ENCODE measurements at regions not wholly inside any gene's neighbourhood (a gene's known extent, or its start where the extent isn't known, plus 50 kb on each side); places are given as distances from the start of the nearest gene placed in this dataset.

GRCh38 chr2:138964418-138964817 is 184.2 kb upstream of the NXPH2 start:
- Histone ChIP-seq H3K4me1 (ENCODE audit: control insufficient read depth, insufficient read depth, low read length) (no peaks in the 10 kb centered on the region), H3K27ac (ENCODE audit: extremely low read depth, low read depth, low read length) (no peak overlapping the region), H3K36me3 (ENCODE audit: control insufficient read depth in 2 of 2, insufficient read depth in 1 of 2, low read length in 2 of 2) (no peaks in the 10 kb centered on the region), H3K9me3 (ENCODE audit: control insufficient read depth, insufficient read depth, low read depth, low read length) (no peaks in the 10 kb centered on the region), H3K4me3 (ENCODE audit: low read depth, low read length) (no peak overlapping the region)
- POLR2A ChIA-PET, result interaction anchor here (0.7 kb wide), 1 partner anchor 193 kb away, joined by 5 read pairs; no protein-coding TSS in a partner anchor
- CTCF ChIA-PET, result no interaction called here
- TF ChIP-seq ZNF280D (tag by site-specific recombination; IDR thresholded peaks at IDR 0.05) (no peak), EGR2 (tag by site-specific recombination; IDR thresholded peaks at IDR 0.05; ENCODE audit: low read depth) (no peak), SALL2 (tag by site-specific recombination; IDR thresholded peaks at IDR 0.05; ENCODE audit: borderline replicate concordance) (no peak), ZBTB48 (tag by site-specific recombination; IDR thresholded peaks at IDR 0.05) (no peak), HOXC10 (CRISPR knock-in tag; IDR thresholded peaks at IDR 0.05) (no peak), ELK4 (IDR thresholded peaks at IDR 0.05; ENCODE audit: borderline replicate concordance, low read depth, low read length) (no peak), ZSCAN18 (tag by site-specific recombination; IDR thresholded peaks at IDR 0.05) (no peak), BCL11A (tag by site-specific recombination; IDR thresholded peaks at IDR 0.05; ENCODE audit: low read depth) (no peak), ZBTB1 (tag by site-specific recombination; IDR thresholded peaks at IDR 0.05) (no peak), KLF17 (tag by site-specific recombination; IDR thresholded peaks at IDR 0.05) (no peak), ZNF174 (tag by site-specific recombination; IDR thresholded peaks at IDR 0.05) (no peak)

GRCh38 chr2:138962686-138963085 is 182.5 kb upstream of the NXPH2 start:
- H3K36me3 ChIP-seq (ENCODE audit: control insufficient read depth in 2 of 2, insufficient read depth in 1 of 2, low read length in 2 of 2), result no peaks in the 10 kb centered on the region
- no peaks in the 10 kb centered on the region for H3K4me1 ChIP-seq (ENCODE audit: control insufficient read depth, insufficient read depth, low read length)
- CTCF ChIA-PET, result no interaction called here
- no peak overlapping the region for H3K4me3 ChIP-seq (ENCODE audit: low read depth, low read length)
- POLR2A ChIA-PET, result no interaction called here
- TF ChIP-seq ZNF223 (tag by site-specific recombination; IDR thresholded peaks at IDR 0.05) (no peak), BCL11B (tag by site-specific recombination; IDR thresholded peaks at IDR 0.05; ENCODE audit: low read depth) (no peak), KLF8 (tag by site-specific recombination; IDR thresholded peaks at IDR 0.05) (no peak), ZNF311 (tag by site-specific recombination; IDR thresholded peaks at IDR 0.05; ENCODE audit: borderline replicate concordance) (no peak), ZNF488 (tag by site-specific recombination; IDR thresholded peaks at IDR 0.05) (no peak), ZNF747 (tag by site-specific recombination; IDR thresholded peaks at IDR 0.05) (no peak), ZBTB44 (tag by site-specific recombination; IDR thresholded peaks at IDR 0.05) (no peak), KLF10 (tag by site-specific recombination; IDR thresholded peaks at IDR 0.05) (no peak), SP2 (tag by site-specific recombination; IDR thresholded peaks at IDR 0.05) (no peak), BCL11A (tag by site-specific recombination; IDR thresholded peaks at IDR 0.05; ENCODE audit: low read depth) (no peak), ZNF555 (tag by site-specific recombination; conservative IDR thresholded peaks at IDR 0.05) (no peak), ZNF394 (tag by site-specific recombination; IDR thresholded peaks at IDR 0.05; ENCODE audit: borderline replicate concordance) (no peak), ZNF132 (tag by site-specific recombination; IDR thresholded peaks at IDR 0.05; ENCODE audit: borderline replicate concordance) (no peak), SP3 (tag by site-specific recombination; IDR thresholded peaks at IDR 0.05) (no peak), ZNF521 (tag by site-specific recombination; IDR thresholded peaks at IDR 0.05) (no peak)
- H3K9me3 ChIP-seq (ENCODE audit: control insufficient read depth, insufficient read depth, low read depth, low read length), result no peaks in the 10 kb centered on the region
- H3K27ac ChIP-seq (ENCODE audit: extremely low read depth, low read depth, low read length), result no peak overlapping the region
